Coronary artery (tissue), 2 donors: ENCODE measurements at regions not wholly inside any gene's neighbourhood (a gene's known extent, or its start where the extent isn't known, plus 50 kb on each side); places are given as distances from the start of the nearest gene placed in this dataset.
A peak's percentile ranks its signal among the peaks of the same experiment; 100 is the strongest.

Experiments used
- DNase-seq: peaks from one replicate; pipeline ENCODE4 v3.0.0-alpha.2; 2017; ENCODE audit warnings: low spot score
- H3K27ac ChIP-seq, 2 donors: fragments of 200-600 bp; sonication (generic); one replicate each; pipeline ENCODE4 v1.5.1; 2016 to 2019
- H3K4me3 ChIP-seq: fragments of 200-600 bp; sonication (generic); 2 replicates; pipeline ENCODE4 v1.5.1; 2016; ENCODE audit warnings: mild to moderate bottlenecking, moderate library complexity
- TF ChIP-seq, protein P1 (sequence below): fragments of 200-600 bp; sonication (generic); IDR thresholded peaks from one replicate; pipeline ENCODE4 v1.5.1; 2019; ENCODE audit warnings: antibody characterized with exemption

DNA sequence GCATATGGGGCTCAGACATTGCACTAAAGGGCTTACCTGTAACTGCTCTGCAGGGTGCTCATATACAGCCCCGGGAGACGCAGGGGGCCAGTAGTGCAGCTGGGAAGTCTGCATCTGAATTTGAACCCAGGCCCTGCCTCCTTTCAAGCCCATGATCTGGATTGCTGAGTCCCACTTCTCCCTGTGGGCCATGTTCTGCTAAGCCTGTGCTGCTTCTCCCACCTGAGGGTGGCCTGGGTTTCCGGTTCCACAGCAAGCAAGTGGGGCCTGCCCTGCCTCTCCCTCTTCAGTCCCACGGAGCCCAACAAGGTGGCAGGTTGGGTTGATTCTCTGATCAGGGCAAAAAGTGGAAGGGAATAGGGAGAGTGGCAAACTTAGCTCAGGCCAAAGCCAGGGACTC lies 56.6 kb upstream of the GDF10 start:
- H3K4me3 ChIP-seq: no peak overlapping the region
- no peak for DNase-seq
- no peak overlapping the region for H3K27ac ChIP-seq
- TF ChIP-seq, protein P1, sequence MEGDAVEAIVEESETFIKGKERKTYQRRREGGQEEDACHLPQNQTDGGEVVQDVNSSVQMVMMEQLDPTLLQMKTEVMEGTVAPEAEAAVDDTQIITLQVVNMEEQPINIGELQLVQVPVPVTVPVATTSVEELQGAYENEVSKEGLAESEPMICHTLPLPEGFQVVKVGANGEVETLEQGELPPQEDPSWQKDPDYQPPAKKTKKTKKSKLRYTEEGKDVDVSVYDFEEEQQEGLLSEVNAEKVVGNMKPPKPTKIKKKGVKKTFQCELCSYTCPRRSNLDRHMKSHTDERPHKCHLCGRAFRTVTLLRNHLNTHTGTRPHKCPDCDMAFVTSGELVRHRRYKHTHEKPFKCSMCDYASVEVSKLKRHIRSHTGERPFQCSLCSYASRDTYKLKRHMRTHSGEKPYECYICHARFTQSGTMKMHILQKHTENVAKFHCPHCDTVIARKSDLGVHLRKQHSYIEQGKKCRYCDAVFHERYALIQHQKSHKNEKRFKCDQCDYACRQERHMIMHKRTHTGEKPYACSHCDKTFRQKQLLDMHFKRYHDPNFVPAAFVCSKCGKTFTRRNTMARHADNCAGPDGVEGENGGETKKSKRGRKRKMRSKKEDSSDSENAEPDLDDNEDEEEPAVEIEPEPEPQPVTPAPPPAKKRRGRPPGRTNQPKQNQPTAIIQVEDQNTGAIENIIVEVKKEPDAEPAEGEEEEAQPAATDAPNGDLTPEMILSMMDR: no peak

DNA sequence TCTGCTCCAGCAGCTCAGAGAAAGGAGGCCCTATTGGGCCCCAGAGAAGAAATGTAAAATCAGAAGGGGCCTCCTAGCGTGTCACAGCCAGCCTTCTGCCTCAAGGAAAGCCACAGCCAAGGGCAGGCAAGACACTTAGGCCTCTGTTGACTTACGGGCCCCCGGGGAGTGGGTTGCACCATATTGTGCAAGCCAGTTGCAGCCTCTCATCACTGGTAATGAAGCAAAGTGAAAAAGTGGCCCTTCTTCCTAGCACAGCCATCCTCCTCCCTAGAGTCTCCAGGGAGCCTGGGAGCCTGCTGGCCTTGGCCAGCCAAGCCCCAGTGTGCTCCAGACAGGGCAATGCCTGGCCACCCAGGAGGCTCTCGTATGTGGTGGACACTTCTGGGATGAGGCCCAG lies 56.2 kb upstream of the GDF10 start:
- DNase-seq: peak; percentile 70
- Histone ChIP-seq H3K4me3 (no peak overlapping the region), H3K27ac (no peak overlapping the region)
- TF ChIP-seq, protein P1: no peak

DNA sequence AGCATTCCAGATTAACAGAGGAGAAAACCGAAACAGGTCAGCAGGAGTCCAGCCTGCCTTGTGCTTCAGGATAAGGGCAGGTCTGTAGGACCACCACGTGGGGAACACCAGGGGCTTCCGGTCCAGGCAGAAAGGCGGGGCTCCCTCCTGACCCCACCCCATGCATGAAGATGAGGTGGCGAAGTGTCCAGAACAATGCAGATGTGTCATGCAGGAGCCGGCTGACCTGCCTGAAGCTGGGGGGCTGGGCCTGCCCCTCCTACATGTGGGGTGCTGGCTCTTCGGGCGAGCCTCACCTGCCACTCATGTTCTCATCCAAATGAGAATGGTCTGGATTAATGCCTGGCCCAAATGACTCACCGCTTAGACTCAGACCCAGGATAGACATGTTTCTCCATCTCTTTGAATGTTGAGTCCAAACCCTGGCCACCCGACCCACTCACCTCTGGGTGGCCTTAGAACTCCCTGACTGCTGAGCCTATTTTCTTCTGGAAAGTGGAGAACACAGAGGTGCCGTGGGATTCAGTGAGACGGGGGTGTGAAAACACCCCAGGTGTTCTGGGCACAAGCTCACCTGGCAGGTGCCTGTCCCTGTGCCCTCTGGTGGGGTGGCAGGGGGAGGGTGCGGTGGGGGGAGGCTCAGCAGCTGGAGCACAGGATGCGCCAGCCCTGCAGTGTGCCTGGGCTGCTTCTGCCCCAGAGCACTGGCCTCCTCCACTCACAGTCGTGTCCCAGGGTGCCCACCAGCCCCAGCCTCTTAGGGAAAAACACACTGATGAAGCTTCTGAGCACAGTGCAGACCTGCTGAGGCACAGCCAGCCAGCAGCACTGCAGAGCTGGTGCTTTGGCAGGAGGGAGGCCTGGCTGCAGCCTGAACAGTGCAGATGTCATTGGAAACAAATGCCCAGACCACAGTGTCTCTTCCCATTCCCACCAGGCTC lies 55.2 kb upstream of the GDF10 start:
- TF ChIP-seq, protein P1: no peak
- Histone ChIP-seq H3K27ac (peak overlapping the region in 1 of 2 donors; percentile 5), H3K4me3 (no peak overlapping the region)
- DNase-seq: peak; percentile 54

DNA sequence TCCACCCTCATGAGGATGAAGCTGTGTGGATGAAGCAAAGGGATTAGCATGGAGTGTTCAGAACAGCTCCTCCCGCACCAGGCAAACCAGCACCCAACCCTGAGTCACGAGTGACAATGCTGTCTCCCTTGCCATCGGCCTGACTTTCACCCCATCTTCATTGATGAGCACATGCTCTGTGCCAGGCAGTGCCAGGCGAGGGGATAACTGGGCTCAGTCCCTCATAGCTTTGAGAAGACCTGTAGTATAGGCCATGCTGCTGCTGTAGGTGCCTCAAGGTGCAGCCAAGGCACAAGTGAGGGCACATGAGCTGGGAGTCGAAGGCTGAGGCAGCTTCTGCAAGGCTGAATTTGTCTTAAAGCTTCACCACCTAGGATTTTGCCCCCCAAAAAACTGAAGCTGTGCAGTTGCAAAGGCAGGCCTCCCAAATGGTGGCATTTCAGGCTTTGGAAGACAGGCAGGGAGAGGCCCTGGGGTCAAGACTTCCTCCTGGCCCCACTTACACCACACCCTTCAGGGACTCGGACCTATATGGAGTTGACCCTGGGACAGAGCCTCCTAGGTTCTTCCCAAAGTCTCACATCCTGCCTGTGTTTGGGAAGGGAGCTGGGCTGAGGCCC lies 54.2 kb upstream of the GDF10 start:
- peak; percentile 61 for DNase-seq
- TF ChIP-seq, protein P1: no peak

DNA sequence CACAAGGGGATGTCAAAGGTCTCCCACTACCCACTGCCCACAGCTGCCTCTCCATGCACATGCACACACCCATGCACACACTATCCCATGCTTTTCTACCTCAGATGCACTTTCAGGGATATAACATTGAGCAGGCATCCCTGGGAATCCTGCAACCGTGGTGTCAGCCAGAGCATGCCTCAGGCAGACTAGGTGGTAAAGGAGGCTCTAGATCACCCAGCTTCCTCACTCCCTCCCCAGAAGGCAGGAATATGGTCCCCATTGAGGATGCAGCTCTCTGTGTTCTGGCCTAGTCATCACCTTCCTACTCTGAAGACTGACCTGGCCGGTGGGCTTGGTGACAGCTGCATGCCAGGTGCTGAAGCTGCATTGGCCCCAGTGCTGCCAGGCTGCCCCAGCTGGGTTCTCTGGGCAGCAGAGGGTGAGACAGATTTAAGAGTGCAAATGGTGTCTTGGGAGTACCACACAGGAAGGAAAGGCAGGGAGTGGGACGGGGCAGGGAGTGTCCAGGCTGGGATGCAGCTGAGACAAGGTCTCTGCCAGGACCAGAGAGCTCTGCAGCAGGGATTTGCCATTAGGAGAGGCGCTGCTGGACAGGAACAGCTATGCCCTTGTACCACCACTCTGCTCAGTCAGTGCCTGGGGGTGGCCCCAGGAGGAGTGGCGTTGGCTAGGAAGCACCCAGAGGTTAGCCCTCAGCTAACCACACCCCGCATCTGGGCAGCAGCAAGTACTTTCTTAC lies 53.4 kb upstream of the GDF10 start:
- peak; percentile 53 for DNase-seq
- TF ChIP-seq, protein P1: no peak
- H3K4me3 ChIP-seq: no peak overlapping the region
- no peak overlapping the region for H3K27ac ChIP-seq

More for the DNA sequence above, 54.2 kb upstream of the GDF10 start:
- no peak overlapping the region for H3K27ac ChIP-seq
- no peak overlapping the region for H3K4me3 ChIP-seq

DNA sequence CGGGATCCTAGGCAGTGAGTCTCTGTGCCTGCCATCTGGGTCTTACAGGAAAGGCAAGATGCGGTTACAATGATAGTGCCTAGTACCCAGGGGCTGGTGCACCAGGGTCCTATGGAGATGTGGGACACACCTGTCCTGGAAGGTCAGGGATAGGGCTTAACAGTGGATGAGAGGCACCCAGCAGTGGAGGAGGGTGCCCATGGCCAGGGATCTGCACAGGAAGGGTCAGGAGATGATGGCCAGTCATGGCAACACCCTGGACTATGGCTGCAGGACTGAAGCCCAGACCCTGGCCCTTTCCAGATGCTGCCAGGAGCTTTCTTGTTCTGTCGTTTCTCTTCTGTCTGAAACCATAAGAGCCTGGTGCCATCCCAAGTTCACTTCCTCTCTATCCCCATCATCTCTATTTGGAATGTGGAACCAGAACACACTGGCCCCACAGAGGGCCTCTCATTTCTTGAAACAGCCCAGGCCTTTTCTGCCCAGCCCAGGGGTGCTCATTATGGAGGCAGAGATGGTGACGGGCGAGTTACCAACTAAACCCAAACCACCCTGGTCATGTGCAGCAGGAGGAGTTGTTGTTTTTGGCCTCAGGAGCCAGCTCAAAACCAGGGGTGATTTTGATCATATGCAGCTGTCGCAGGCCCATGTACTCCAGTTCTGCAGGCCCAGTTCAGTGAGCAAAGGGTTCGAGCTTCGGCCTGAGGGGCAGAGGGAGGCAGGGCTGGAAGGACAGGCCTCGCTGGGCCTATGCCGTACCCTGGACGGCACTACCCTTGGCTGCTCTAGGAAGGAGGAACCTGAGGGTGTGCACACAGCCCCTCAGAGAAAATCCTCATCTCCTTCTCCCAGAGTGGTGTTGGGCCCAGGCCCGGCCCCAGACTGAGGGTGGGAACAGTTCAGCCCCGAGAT lies 52.6 kb upstream of the GDF10 start:
- TF ChIP-seq, protein P1: no peak
- no peak overlapping the region for H3K4me3 ChIP-seq
- peak overlapping the region; percentile 5 to 6 for H3K27ac ChIP-seq
- DNase-seq: peak; percentile 63
